Mesothelial cell of epicardium (in vitro differentiated cells): ENCODE measurements at regions not wholly inside any gene's neighbourhood (a gene's known extent, or its start where the extent isn't known, plus 50 kb on each side); places are given as distances from the start of the nearest gene placed in this dataset.

Source experiments
- DNase-seq, 2 experiments: peaks; one replicate each; pipeline ENCODE4 v3.0.0; 2021; ENCODE audit warnings: low spot score in 2 of 2; ENCODE audit not compliant: unreplicated experiment in 2 of 2
- H3K27ac Mint-ChIP-seq: 2 replicates; pipeline ENCODE4 v1.8.0; 2021; ENCODE audit warnings: mixed read lengths
- H3K27me3 Mint-ChIP-seq: 2 replicates; pipeline ENCODE4 v1.8.0; 2021; ENCODE audit warnings: low read depth, mixed read lengths
- H3K36me3 Mint-ChIP-seq: 2 replicates; pipeline ENCODE4 v1.8.0; 2021; ENCODE audit warnings: mixed read lengths
- H3K4me1 Mint-ChIP-seq: 2 replicates; pipeline ENCODE4 v1.8.0; 2021; ENCODE audit warnings: mixed read lengths
- H3K4me3 Mint-ChIP-seq: 2 replicates; pipeline ENCODE4 v1.8.0; 2021; ENCODE audit warnings: mild to moderate bottlenecking, moderate library complexity, mixed read lengths
- H3K9me3 Mint-ChIP-seq: 2 replicates; pipeline ENCODE4 v1.8.0; 2021; ENCODE audit warnings: mixed read lengths
- CTCF ChIP-seq: fragments of 200-600 bp; sonication (generic); IDR thresholded peaks from one replicate; pipeline ENCODE4 v1.5.0; 2021; ENCODE audit warnings: antibody characterized with exemption; ENCODE audit not compliant: unreplicated experiment

- H3K4me3 Mint-ChIP-seq, result no peak overlapping the region
- DNase-seq, result no peak
- H3K27ac Mint-ChIP-seq, result no peak overlapping the region
- peaks cover 35% of the 10 kb centered on the region for H3K27me3 Mint-ChIP-seq
- H3K36me3 Mint-ChIP-seq, result no peaks in the 10 kb centered on the region
- peaks cover 5% of the 10 kb centered on the region for H3K9me3 Mint-ChIP-seq
- TF ChIP-seq CTCF, result no peak
- H3K4me1 Mint-ChIP-seq, result peaks cover 12% of the 10 kb centered on the region
These were observed 957.2 kb downstream of the BRD1 start for GRCh38 chr22:48870436-48870835.

- Mint-ChIP-seq H3K27me3 (peaks cover 30% of the 10 kb centered on the region), H3K4me3 (no peak overlapping the region), H3K36me3 (no peaks in the 10 kb centered on the region), H3K4me1 (peaks cover 18% of the 10 kb centered on the region), H3K9me3 (peaks cover 5% of the 10 kb centered on the region), H3K27ac (no peak overlapping the region)
- TF ChIP-seq CTCF, result no peak
- no peak for DNase-seq
These were observed 957.9 kb downstream of the BRD1 start for GRCh38 chr22:48869788-48870187.

GRCh38 chr22:48869161-48869560, 958.5 kb downstream of the BRD1 start:
- no peak for TF ChIP-seq CTCF
- Mint-ChIP-seq H3K27me3 (peaks cover 23% of the 10 kb centered on the region), H3K4me3 (no peak overlapping the region), H3K36me3 (no peaks in the 10 kb centered on the region), H3K27ac (no peak overlapping the region), H3K4me1 (peaks cover 21% of the 10 kb centered on the region), H3K9me3 (peaks cover 5% of the 10 kb centered on the region)
- DNase-seq, result no peak

GRCh38 chr22:48868554-48868953, 959.1 kb downstream of the BRD1 start:
- H3K36me3 Mint-ChIP-seq, result no peaks in the 10 kb centered on the region
- peaks cover 5% of the 10 kb centered on the region for H3K9me3 Mint-ChIP-seq
- no peak overlapping the region for H3K4me3 Mint-ChIP-seq
- peaks cover 23% of the 10 kb centered on the region for H3K4me1 Mint-ChIP-seq
- no peak for TF ChIP-seq CTCF
- no peak for DNase-seq
- H3K27me3 Mint-ChIP-seq, result peaks cover 18% of the 10 kb centered on the region
- H3K27ac Mint-ChIP-seq, result no peak overlapping the region

GRCh38 chr22:48867891-48868290, 959.8 kb downstream of the BRD1 start:
- no peak overlapping the region for H3K4me3 Mint-ChIP-seq
- peaks cover 12% of the 10 kb centered on the region for H3K27me3 Mint-ChIP-seq
- no peak for TF ChIP-seq CTCF
- H3K36me3 Mint-ChIP-seq, result no peaks in the 10 kb centered on the region
- H3K9me3 Mint-ChIP-seq, result peaks cover 5% of the 10 kb centered on the region
- H3K27ac Mint-ChIP-seq, result no peak overlapping the region
- H3K4me1 Mint-ChIP-seq, result peaks cover 23% of the 10 kb centered on the region
- no peak for DNase-seq
